Activated CD8-positive, alpha-beta memory T cell treated with anti-CD3 and anti-CD28 coated beads, Interleukin-2, amount 10 ng/mL, durations not matched to agents 7 days and 5 days (primary cell): ENCODE measurements at regions not wholly inside any gene's neighbourhood (a gene's known extent, or its start where the extent isn't known, plus 50 kb on each side); places are given as distances from the start of the nearest gene placed in this dataset.
A peak's percentile ranks its signal among the peaks of the same experiment; 100 is the strongest.

Experiments used
- ATAC-seq: fragments of 150-1000 bp; cut with Tn5 transposase; one replicate; pipeline ENCODE4 v1.10.0; 2021; ENCODE audit warnings: moderate library complexity
- CTCF ChIA-PET: fragments of 350-600 bp; sonication (Branson Sonifier 250); formaldehyde crosslinking; loops from one replicate; lab custom pipeline; 2021; ENCODE audit warnings: antibody characterized with exemption; lab: Charles Lee
- DNase-seq: peaks from one replicate; pipeline ENCODE4 v3.0.0-alpha.2; 2020
- H3K27ac Mint-ChIP-seq: one replicate; pipeline ENCODE4 v1.8.0; 2021; ENCODE audit warnings: mild to moderate bottlenecking, mixed read lengths
- H3K27me3 Mint-ChIP-seq: one replicate; pipeline ENCODE4 v1.8.0; 2021; ENCODE audit warnings: mixed read lengths
- H3K36me3 Mint-ChIP-seq: one replicate; pipeline ENCODE4 v1.8.0; 2021; ENCODE audit warnings: mild to moderate bottlenecking, mixed read lengths
- H3K4me1 Mint-ChIP-seq: one replicate; pipeline ENCODE4 v1.8.0; 2021; ENCODE audit warnings: mixed read lengths
- H3K4me3 Mint-ChIP-seq: one replicate; pipeline ENCODE4 v1.8.0; 2021; ENCODE audit warnings: mild to moderate bottlenecking, moderate library complexity, mixed read lengths
- H3K9me3 Mint-ChIP-seq: one replicate; pipeline ENCODE4 v1.8.0; 2022; ENCODE audit warnings: low read depth, mixed read lengths

DNA sequence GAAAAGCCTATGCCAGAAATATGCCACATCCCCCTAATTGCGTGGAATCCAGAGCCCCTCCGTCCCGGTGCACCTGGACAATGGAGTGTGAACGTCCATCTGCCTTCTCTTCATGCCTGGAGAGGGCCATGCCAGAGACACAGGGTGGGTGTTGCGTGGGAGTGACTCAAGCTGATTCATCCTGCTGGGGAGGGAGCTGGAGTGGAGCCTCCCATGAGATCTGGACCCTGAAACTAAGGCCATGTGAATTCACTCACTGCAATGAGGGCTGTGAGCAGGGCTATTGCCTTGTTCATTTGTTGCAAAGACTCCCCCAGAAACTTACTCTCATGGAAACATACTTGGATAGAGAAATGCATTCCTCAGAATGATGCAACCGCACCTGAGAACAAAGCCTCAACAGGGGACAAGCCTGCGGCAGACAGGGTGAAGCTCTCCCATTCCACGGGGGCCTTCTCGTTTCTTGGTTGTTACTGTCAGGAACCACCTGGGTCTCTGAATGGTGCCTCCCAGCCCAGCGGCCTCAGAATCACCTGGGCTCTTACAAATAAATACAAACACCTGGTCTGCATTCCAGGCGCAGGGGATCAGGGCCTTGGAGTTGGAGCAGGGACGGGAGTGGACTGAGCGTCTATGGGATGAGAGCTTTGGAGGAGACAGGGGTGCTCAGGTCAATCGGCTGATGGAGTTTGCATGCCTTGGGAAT is 1031.2 kb downstream of the BRD1 start:
- Mint-ChIP-seq H3K27me3 (no peaks in the 10 kb centered on the region), H3K4me3 (no peak overlapping the region), H3K9me3 (peaks cover 6% of the 10 kb centered on the region), H3K4me1 (no peaks in the 10 kb centered on the region), H3K27ac (no peak overlapping the region), H3K36me3 (no peaks in the 10 kb centered on the region)
- CTCF ChIA-PET, result no interaction called here
- no peak for ATAC-seq
- no peak for DNase-seq

DNA sequence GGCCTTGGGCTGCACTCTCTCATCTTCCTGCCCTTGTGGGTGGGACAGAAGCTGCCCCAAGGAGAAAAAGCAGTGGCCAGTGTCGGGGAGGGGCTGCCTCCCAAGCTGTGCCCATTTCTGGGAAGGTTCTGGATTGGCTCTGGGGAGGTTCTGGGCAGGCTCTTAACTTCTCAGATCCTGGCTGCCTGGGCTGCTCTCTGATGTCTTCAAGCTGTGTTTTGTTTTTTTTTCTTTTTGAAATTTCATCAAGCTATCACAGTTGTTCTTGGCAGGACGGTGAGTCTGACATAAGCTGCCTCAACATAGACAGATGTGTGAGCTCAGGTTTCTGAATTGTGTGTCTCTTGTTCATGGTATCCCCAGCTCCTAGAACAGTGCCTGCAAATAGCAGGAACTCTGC is 1032.0 kb downstream of the BRD1 start:
- Mint-ChIP-seq H3K4me1 (no peaks in the 10 kb centered on the region), H3K27me3 (no peaks in the 10 kb centered on the region), H3K4me3 (no peak overlapping the region), H3K9me3 (peaks cover 6% of the 10 kb centered on the region), H3K36me3 (no peaks in the 10 kb centered on the region), H3K27ac (no peak overlapping the region)
- DNase-seq (no peak), ATAC-seq (no peak)
- CTCF ChIA-PET, result no interaction called here

DNA sequence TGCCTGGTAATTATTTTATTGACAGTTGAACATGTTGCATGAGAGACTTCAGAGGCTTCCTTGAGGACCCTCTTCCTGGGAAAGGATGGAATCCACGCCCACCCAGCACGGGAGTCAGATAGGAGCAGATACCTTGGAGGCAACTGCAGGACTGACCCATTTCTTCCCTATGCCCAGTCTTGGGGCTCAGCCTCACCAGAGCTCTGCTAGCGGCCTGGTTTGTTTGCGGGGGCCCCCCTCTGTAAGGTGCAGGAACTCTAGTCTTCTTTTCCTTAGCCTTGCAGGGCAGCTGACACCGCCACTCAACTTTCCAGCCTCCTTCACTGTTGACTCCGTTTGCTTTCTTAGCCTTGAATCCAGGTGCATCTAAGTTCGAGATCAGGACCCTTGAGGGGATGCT is 1032.8 kb downstream of the BRD1 start:
- no peaks in the 10 kb centered on the region for H3K36me3 Mint-ChIP-seq
- DNase-seq, result no peak
- H3K9me3 Mint-ChIP-seq, result peaks cover 6% of the 10 kb centered on the region
- no peak overlapping the region for H3K27ac Mint-ChIP-seq
- H3K4me1 Mint-ChIP-seq, result no peaks in the 10 kb centered on the region
- H3K27me3 Mint-ChIP-seq, result no peaks in the 10 kb centered on the region
- H3K4me3 Mint-ChIP-seq, result no peak overlapping the region
- CTCF ChIA-PET, result no interaction called here
- ATAC-seq, result no peak

DNA sequence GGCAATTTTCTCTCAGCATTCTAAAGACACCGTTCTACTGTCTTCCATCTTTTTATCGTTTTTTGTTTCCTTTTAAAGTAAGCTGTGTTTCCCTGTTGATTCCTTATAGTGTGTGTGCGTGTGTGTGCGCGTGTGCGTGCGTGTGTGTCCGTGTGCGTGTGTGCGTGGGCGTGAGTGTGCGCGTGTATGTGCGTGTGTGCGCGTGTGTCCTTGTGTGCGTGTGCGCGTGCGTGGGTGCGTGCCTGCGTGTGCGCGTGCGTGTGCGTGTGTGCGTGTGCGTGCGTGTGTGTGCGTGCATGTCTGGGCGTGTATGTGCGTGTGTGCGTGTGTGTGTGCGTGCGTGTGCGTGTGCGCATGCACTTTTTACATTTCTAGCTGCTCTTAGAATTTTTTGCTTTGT is 1033.7 kb downstream of the BRD1 start:
- Mint-ChIP-seq H3K4me1 (no peaks in the 10 kb centered on the region), H3K27ac (no peak overlapping the region), H3K9me3 (peaks cover 6% of the 10 kb centered on the region), H3K36me3 (no peaks in the 10 kb centered on the region), H3K4me3 (no peak overlapping the region), H3K27me3 (no peaks in the 10 kb centered on the region)
- no peak for DNase-seq
- CTCF ChIA-PET, result no interaction called here
- no peak for ATAC-seq

DNA sequence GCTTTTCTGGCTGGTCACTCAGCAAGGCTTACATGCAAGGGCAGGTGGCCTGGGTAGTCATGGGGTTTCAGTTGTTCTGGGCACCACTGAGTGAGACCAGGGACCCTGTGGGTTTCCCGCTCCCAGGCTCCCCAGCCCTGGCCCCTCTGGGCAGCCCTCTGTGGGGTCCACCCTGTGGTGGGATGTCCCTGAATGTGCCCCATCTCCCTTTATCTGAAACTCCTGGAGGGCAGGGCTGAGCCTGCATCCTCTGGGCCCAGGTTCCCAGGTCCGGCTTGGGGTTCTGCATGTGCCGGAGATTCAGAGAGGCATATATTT is 1041.0 kb downstream of the BRD1 start:
- CTCF ChIA-PET, result no interaction called here
- Mint-ChIP-seq H3K4me1 (no peaks in the 10 kb centered on the region), H3K4me3 (no peak overlapping the region), H3K9me3 (no peaks in the 10 kb centered on the region), H3K27ac (no peak overlapping the region), H3K27me3 (no peaks in the 10 kb centered on the region), H3K36me3 (no peaks in the 10 kb centered on the region)
- no peak for ATAC-seq
- no peak for DNase-seq

DNA sequence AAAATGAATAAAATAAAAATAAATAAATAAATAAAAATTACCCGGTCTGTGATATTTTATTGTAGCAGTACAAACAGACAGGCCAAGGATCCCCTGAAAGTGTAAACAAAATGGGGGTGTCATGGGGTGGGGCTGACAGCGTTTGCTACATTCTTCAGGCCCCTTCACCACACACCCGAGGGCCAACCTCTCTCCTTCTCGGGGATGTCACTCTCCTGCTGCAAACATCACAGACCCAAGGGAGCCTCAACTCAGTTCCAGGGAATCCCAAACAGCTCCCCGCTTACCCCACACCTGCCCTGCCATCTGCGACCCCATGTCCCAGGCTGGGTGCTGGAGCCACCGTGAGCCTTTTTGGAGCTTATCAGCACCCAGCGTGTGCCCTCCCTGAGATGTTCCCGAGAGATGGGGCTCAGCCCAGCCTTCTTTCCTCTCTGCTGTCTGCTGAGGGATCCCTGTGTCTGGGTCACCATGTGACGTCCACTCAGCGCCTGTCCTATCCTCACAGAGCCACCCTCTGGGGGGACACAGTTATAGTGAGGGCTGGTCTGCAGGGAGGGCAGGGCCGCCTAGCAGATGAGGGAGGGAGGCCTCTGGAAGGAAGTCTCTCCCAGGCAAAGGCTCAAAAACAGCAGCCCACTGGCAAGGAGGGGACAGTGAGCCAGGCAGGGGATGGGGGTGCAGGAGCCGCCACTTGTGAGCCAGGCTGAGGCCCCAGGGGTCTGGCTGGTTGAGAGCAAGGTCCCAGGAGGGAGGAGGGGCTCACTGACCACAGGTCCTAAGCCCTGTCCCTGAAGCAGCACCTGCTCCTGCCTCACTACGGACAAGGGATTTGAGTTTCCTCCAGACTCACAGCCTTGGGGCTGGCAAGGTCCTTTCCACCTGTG is 1041.6 kb downstream of the BRD1 start:
- H3K27ac Mint-ChIP-seq, result no peak overlapping the region
- no peak overlapping the region for H3K4me3 Mint-ChIP-seq
- H3K27me3 Mint-ChIP-seq, result no peaks in the 10 kb centered on the region

DNA sequence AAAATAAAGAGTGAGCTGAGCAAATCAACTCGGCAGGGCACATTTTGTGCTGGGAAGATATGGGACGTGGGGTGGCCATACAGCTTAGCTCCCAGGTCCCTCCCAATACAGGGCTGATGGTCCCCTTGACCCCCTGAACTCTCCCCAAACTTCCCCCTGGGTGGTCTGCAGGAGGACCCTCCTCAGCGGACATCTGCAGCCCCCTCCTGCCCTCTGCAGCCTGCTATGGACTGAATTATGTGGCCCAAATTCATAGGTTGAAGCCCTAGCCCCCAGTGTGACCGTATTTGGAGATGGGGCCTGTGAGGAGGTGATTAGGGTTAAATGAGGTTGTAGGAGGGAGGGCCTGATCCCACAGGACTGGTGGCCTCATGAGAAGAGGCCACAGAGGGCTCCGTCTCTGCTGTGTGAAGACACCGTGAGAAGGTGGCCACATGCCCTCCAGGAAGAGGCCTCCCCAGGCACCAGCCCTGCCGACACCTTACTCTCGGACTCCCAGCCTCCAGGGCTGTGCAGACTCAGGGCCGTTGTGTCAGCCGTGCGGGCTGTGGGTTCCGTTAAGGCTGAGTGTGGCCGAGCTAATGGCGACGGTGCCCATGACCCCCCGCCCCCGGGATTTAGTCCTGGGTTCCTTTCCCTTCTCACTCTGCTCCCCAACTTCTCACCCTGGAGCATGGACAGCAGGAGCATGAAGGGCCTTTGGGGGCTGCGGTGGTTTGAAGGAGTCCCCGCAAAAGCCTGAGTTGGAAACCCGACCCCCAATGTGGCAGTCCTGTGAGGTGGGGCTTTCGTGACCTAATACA is 1042.8 kb downstream of the BRD1 start:
- H3K27me3 Mint-ChIP-seq, result no peaks in the 10 kb centered on the region

More for the DNA sequence above, 1041.6 kb downstream of the BRD1 start:
- CTCF ChIA-PET, result no interaction called here
- DNase-seq (peak; percentile 15), ATAC-seq (no peak)
- Mint-ChIP-seq H3K36me3 (no peaks in the 10 kb centered on the region), H3K4me1 (no peaks in the 10 kb centered on the region), H3K9me3 (no peaks in the 10 kb centered on the region)

DNA sequence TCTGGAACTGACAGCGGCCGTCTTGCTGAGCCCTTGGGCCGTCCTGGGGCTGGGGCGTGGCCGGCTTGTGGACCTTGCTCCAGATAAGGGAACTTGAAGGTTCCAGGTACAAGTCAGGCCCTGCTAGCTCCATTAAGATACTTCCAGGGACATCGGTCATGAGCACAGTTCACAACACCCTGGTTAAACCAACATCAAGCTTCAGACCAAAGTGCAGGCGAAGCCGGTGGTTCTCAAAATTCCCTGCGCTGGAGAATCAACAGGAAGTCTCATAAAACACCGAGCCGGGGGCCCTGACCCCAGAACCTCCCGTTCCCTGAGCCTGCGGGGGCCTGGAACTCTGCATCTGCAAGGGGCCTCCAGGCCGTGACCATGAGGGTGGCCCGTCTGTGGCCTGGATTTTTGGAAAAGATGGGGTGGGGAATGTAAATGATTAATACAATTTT is 1043.8 kb downstream of the BRD1 start:
- CTCF ChIA-PET, result no interaction called here
- ATAC-seq, result no peak
- no peaks in the 10 kb centered on the region for H3K4me1 Mint-ChIP-seq
- H3K27ac Mint-ChIP-seq, result no peak overlapping the region
- DNase-seq, result peak; percentile 16
- no peaks in the 10 kb centered on the region for H3K9me3 Mint-ChIP-seq
- H3K27me3 Mint-ChIP-seq, result no peaks in the 10 kb centered on the region
- no peak overlapping the region for H3K4me3 Mint-ChIP-seq
- no peaks in the 10 kb centered on the region for H3K36me3 Mint-ChIP-seq

More for the DNA sequence above, 1042.8 kb downstream of the BRD1 start:
- Mint-ChIP-seq H3K27ac (no peak overlapping the region), H3K9me3 (no peaks in the 10 kb centered on the region), H3K4me3 (no peak overlapping the region), H3K4me1 (no peaks in the 10 kb centered on the region), H3K36me3 (no peaks in the 10 kb centered on the region)
- CTCF ChIA-PET, result no interaction called here
- DNase-seq (peak; percentile 23), ATAC-seq (no peak)

DNA sequence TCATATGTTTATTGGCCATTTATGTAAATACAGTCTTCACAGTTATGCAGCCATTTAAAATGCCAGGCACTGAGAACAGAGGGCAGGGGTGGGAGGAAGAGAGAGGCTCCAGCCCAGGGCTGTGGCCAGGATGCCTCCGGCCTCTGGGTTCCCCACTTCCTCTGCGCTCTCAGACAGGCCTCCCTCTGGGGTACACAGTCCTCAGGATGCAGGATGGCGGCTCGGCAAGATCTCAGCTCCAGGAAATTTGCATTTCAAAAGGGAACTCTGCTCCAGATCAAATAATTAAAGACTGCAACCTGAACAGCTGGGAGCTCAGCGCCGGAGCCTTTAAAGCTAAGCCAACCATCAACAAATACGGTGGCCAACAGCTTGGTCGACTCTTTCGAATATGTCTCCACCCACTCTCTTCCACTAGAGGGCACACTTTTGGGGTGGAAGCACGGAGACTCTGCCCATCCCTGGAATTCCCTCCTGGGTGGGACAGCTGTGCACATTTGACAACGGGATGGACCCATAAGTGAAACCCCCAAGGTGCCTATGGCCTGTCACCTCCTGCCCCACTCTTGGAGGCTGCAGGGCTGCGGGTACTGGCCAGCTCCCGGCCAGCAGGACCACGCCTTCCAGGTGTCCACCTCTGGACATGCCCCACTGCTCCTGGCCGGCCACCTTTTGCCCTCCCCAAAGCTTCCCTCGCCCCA is 1044.7 kb downstream of the BRD1 start:
- Mint-ChIP-seq H3K36me3 (no peaks in the 10 kb centered on the region), H3K27me3 (no peaks in the 10 kb centered on the region), H3K27ac (no peak overlapping the region), H3K4me1 (no peaks in the 10 kb centered on the region), H3K4me3 (no peak overlapping the region), H3K9me3 (no peaks in the 10 kb centered on the region)
- ATAC-seq (no peak), DNase-seq (peak; percentile 23)
- CTCF ChIA-PET, result no interaction called here

DNA sequence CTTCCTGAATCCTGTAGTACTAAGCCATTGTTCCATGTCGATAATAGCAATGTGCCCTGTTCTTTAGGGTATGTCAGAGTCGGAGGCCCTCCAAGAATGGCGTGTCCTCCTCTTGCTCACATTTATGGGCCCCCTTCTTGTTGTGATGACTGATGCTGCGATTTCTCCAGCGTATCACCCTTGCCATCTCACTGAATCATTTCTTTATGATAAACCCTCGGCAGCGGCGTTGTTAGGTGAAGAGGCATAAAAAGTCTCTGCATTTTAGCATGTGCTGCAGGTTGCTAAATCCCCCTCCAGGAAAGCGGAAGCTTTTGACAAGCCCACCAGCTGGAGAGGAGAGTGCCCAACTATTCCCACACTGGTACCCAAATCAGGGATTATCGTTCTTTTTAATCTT is 1045.3 kb downstream of the BRD1 start:
- CTCF ChIA-PET, result no interaction called here
- Mint-ChIP-seq H3K9me3 (no peaks in the 10 kb centered on the region), H3K4me3 (no peak overlapping the region), H3K4me1 (no peaks in the 10 kb centered on the region), H3K36me3 (no peaks in the 10 kb centered on the region), H3K27me3 (no peaks in the 10 kb centered on the region), H3K27ac (no peak overlapping the region)
- no peak for ATAC-seq
- peak; percentile 1 for DNase-seq

DNA sequence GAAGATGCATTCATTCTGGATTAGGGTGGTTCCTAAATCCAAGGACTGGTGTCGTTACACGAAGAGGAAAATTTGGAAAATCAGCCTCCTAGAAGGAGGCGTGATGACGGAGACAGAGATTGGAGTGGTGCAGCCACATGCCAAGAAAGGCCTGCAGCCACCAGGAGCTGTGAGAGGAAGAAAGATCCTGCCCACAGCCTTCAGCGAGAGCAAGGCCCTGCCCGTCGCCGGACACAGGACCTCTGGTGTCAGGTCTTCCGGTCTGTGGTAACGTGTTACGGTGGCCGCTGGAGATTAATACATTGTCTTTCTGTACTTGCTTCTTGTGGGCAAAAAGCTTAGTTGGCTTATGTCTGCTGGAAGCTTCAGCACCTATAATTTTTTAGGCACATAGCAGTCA is 1045.8 kb downstream of the BRD1 start:
- Mint-ChIP-seq H3K36me3 (no peaks in the 10 kb centered on the region), H3K27ac (no peak overlapping the region), H3K4me1 (no peaks in the 10 kb centered on the region), H3K4me3 (no peak overlapping the region), H3K27me3 (no peaks in the 10 kb centered on the region), H3K9me3 (peaks cover 3% of the 10 kb centered on the region)
- DNase-seq (peak; percentile 4), ATAC-seq (no peak)
- CTCF ChIA-PET, result no interaction called here

DNA sequence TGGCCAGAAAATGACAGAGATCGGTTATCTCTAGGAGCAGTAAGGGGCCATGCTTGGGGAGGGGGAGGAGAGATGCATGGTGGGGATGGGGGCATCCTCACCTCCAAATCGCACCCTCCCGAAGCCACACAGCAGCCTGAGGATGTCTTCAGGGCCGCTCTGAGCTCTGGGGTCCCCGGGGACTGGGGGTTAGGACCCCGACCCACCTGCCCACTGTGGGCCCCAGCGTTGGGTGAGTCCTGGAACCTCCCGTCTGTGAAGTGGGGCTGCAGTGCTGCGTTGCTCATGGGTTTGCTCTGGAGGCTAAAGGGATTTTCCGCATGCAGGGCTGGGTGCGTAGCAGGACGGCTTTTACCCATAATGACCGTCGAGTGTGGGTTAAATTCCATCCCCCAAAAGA is 1046.3 kb downstream of the BRD1 start:
- H3K4me1 Mint-ChIP-seq, result no peaks in the 10 kb centered on the region
- no peaks in the 10 kb centered on the region for H3K27me3 Mint-ChIP-seq
- DNase-seq (peak; percentile 18), ATAC-seq (no peak)
- no peaks in the 10 kb centered on the region for H3K36me3 Mint-ChIP-seq
- H3K27ac Mint-ChIP-seq, result no peak overlapping the region
- CTCF ChIA-PET, result no interaction called here
- no peak overlapping the region for H3K4me3 Mint-ChIP-seq
- H3K9me3 Mint-ChIP-seq, result peaks cover 3% of the 10 kb centered on the region

DNA sequence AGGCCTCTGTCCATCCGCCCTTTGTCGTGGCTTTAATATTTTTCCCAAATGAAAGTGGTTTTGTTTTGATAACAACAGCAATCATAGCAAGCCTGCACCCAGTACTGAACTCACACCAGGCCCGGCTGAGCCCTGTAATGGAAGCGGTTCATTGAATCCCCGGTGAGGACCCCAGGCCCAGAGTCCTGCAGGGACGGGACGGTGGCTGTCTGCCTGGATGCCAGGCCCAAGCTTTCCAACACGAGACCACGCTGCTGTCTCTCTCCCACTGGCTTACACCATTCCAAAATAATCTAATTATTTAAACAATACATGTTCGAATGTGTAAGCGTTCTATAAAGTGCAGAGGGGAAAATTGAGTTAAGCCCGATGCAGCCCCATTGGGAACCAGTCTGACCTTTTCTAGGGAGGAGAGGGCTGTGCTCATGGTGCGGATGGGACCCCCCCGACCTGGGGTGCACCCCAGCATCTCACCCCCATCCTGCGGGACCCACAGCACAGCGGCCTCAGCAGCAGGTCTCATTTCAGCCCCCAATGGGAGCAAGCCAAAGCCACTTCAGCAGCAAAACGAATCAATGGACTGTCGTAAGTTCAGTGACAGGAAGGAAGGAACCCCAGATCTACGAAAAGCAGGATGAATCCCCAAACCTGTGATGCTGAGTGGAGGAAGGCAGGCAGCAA is 1046.9 kb downstream of the BRD1 start:
- H3K27me3 Mint-ChIP-seq, result no peaks in the 10 kb centered on the region

More for the DNA sequence above, 1046.9 kb downstream of the BRD1 start:
- no peak overlapping the region for H3K4me3 Mint-ChIP-seq
- CTCF ChIA-PET, result no interaction called here
- peak; percentile 9 for DNase-seq
- H3K27ac Mint-ChIP-seq, result no peak overlapping the region
- H3K4me1 Mint-ChIP-seq, result no peaks in the 10 kb centered on the region
- ATAC-seq, result no peak
- H3K9me3 Mint-ChIP-seq, result peaks cover 3% of the 10 kb centered on the region
- H3K36me3 Mint-ChIP-seq, result no peaks in the 10 kb centered on the region
